Stomach smooth muscle (tissue), 2 donors: ENCODE measurements at regions not wholly inside any gene's neighbourhood (a gene's known extent, or its start where the extent isn't known, plus 50 kb on each side); places are given as distances from the start of the nearest gene placed in this dataset.

ENCODE experiments used
- H3K27ac ChIP-seq: one replicate; pipeline ENCODE4 v1.7.0; 2013; ENCODE audit warnings: mild to moderate bottlenecking, low read length, inconsistent platforms
- H3K27me3 ChIP-seq, 2 donors: one replicate each; pipeline ENCODE4 v1.7.0; 2013; ENCODE audit warnings: low read length in 2 of 2; ENCODE audit not compliant: insufficient read depth in 2 of 2, control insufficient read depth in 1 of 2
- H3K36me3 ChIP-seq, 2 donors: one replicate each; pipeline ENCODE4 v1.7.0; 2013; ENCODE audit warnings: low read length in 2 of 2; ENCODE audit not compliant: control insufficient read depth in 2 of 2, insufficient read depth in 2 of 2
- H3K4me1 ChIP-seq: one replicate; pipeline ENCODE4 v1.7.0; 2013; ENCODE audit warnings: low read length; ENCODE audit not compliant: control insufficient read depth, insufficient read depth
- H3K4me3 ChIP-seq, 2 donors: one replicate each; pipeline ENCODE4 v1.7.0; 2013; ENCODE audit warnings: low read length in 2 of 2
- H3K9ac ChIP-seq, 2 donors: one replicate each; pipeline ENCODE4 v1.7.0; 2013; ENCODE audit warnings: low read length in 2 of 2, mild to moderate bottlenecking in 1 of 2
- H3K9me3 ChIP-seq, 2 donors: one replicate each; pipeline ENCODE4 v1.7.0; 2013; ENCODE audit warnings: low read length in 2 of 2; ENCODE audit not compliant: control insufficient read depth in 2 of 2
- donor health status: healthy.
- donor health status: Pancreatic carcinoma.

- Histone ChIP-seq H3K9ac (no peak overlapping the region), H3K27ac (no peak overlapping the region), H3K36me3 (no peaks in the 10 kb centered on the region), H3K4me3 (no peak overlapping the region), H3K9me3 (no peaks in the 10 kb centered on the region), H3K4me1 (no peaks in the 10 kb centered on the region), H3K27me3 (no peaks in the 10 kb centered on the region)
These were observed 766.4 kb upstream of the KLHL1 start for GRCh38 chr13:70874636-70875035.

- H3K4me3 ChIP-seq = no peak overlapping the region
- no peaks in the 10 kb centered on the region for H3K9me3 ChIP-seq
- H3K27me3 ChIP-seq = no peaks in the 10 kb centered on the region
- no peaks in the 10 kb centered on the region for H3K4me1 ChIP-seq
- no peak overlapping the region for H3K9ac ChIP-seq
- H3K27ac ChIP-seq = no peak overlapping the region
- no peaks in the 10 kb centered on the region for H3K36me3 ChIP-seq
These were observed 756.5 kb upstream of the KLHL1 start for GRCh38 chr13:70864731-70865130.

GRCh38 chr13:70856711-70857110 lies 748.5 kb upstream of the KLHL1 start:
- Histone ChIP-seq H3K36me3 (no peaks in the 10 kb centered on the region), H3K9me3 (no peaks in the 10 kb centered on the region), H3K27ac (no peak overlapping the region), H3K27me3 (no peaks in the 10 kb centered on the region), H3K4me1 (no peaks in the 10 kb centered on the region), H3K4me3 (no peak overlapping the region), H3K9ac (no peak overlapping the region)

- Histone ChIP-seq H3K27me3 (no peaks in the 10 kb centered on the region), H3K9me3 (no peaks in the 10 kb centered on the region), H3K27ac (no peak overlapping the region), H3K9ac (no peak overlapping the region), H3K36me3 (no peaks in the 10 kb centered on the region), H3K4me3 (no peak overlapping the region), H3K4me1 (no peaks in the 10 kb centered on the region)
These were observed 747.8 kb upstream of the KLHL1 start for GRCh38 chr13:70856025-70856424.

GRCh38 chr13:70849222-70849621 lies 741.0 kb upstream of the KLHL1 start:
- no peak overlapping the region for H3K4me3 ChIP-seq
- no peak overlapping the region for H3K9ac ChIP-seq
- H3K36me3 ChIP-seq = no peaks in the 10 kb centered on the region
- H3K27ac ChIP-seq = no peak overlapping the region
- H3K4me1 ChIP-seq = no peaks in the 10 kb centered on the region
- no peaks in the 10 kb centered on the region for H3K9me3 ChIP-seq
- H3K27me3 ChIP-seq = no peaks in the 10 kb centered on the region

- H3K36me3 ChIP-seq = no peaks in the 10 kb centered on the region
- H3K27me3 ChIP-seq = no peaks in the 10 kb centered on the region
- no peak overlapping the region for H3K9ac ChIP-seq
- H3K4me1 ChIP-seq = no peaks in the 10 kb centered on the region
- H3K4me3 ChIP-seq = no peak overlapping the region
- no peaks in the 10 kb centered on the region for H3K9me3 ChIP-seq
- no peak overlapping the region for H3K27ac ChIP-seq
These were observed 736.3 kb upstream of the KLHL1 start for GRCh38 chr13:70844391-70845108.

GRCh38 chr13:70842062-70842644 lies 733.9 kb upstream of the KLHL1 start:
- H3K4me1 ChIP-seq = no peaks in the 10 kb centered on the region
- no peak overlapping the region for H3K9ac ChIP-seq
- H3K27me3 ChIP-seq = no peaks in the 10 kb centered on the region
- H3K36me3 ChIP-seq = no peaks in the 10 kb centered on the region
- no peak overlapping the region for H3K27ac ChIP-seq
- no peak overlapping the region for H3K4me3 ChIP-seq
- H3K9me3 ChIP-seq = no peaks in the 10 kb centered on the region

- Histone ChIP-seq H3K27ac (no peak overlapping the region), H3K9ac (no peak overlapping the region), H3K4me1 (no peaks in the 10 kb centered on the region), H3K27me3 (no peaks in the 10 kb centered on the region), H3K36me3 (no peaks in the 10 kb centered on the region), H3K4me3 (no peak overlapping the region), H3K9me3 (no peaks in the 10 kb centered on the region)
These were observed 733.2 kb upstream of the KLHL1 start for GRCh38 chr13:70841240-70842061.

GRCh38 chr13:70835371-70835770 lies 727.1 kb upstream of the KLHL1 start:
- Histone ChIP-seq H3K4me3 (no peak overlapping the region), H3K36me3 (no peaks in the 10 kb centered on the region), H3K27ac (no peak overlapping the region), H3K4me1 (no peaks in the 10 kb centered on the region), H3K9me3 (no peaks in the 10 kb centered on the region), H3K27me3 (no peaks in the 10 kb centered on the region), H3K9ac (no peak overlapping the region)

- Histone ChIP-seq H3K4me1 (no peaks in the 10 kb centered on the region), H3K27ac (no peak overlapping the region), H3K9ac (no peak overlapping the region), H3K9me3 (no peaks in the 10 kb centered on the region), H3K27me3 (no peaks in the 10 kb centered on the region), H3K4me3 (no peak overlapping the region), H3K36me3 (no peaks in the 10 kb centered on the region)
These were observed 721.5 kb upstream of the KLHL1 start for GRCh38 chr13:70829748-70830147.

- Histone ChIP-seq H3K9me3 (no peaks in the 10 kb centered on the region), H3K27me3 (no peaks in the 10 kb centered on the region), H3K36me3 (no peaks in the 10 kb centered on the region), H3K4me3 (no peak overlapping the region), H3K27ac (no peak overlapping the region), H3K9ac (no peak overlapping the region), H3K4me1 (no peaks in the 10 kb centered on the region)
These were observed 709.3 kb upstream of the KLHL1 start for GRCh38 chr13:70817576-70817975.
